ENCODE measurements at regions not wholly inside any gene's neighbourhood (a gene's known extent, or its start where the extent isn't known, plus 50 kb on each side); places are given as distances from the start of the nearest gene placed in this dataset.

- Histone ChIP-seq H3K27me3 (replicated peaks in 2 of 5; ENCODE audit: control insufficient read depth in 4 of 5, insufficient read depth in 5 of 5, low read length in 4 of 5) (no peaks in the 10 kb centered on the region), H3K36me3 (ENCODE audit: control insufficient read depth in 4 of 4, insufficient read depth in 4 of 4, low read length in 3 of 4) (no peaks in the 10 kb centered on the region), H3K4me1 (ENCODE audit: control extremely low read depth in 1 of 4, control insufficient read depth in 4 of 4, insufficient read depth in 4 of 4, low read length in 3 of 4) (no peaks in the 10 kb centered on the region), H3K4me3 (ENCODE audit: control insufficient read depth in 1 of 7, extremely low read depth in 1 of 7, insufficient read depth in 4 of 7, low read depth in 2 of 7, low read length in 6 of 7) (no peak overlapping the region), H3K9me3 (ENCODE audit: control extremely low read depth in 1 of 5, control insufficient read depth in 4 of 5, insufficient read depth in 2 of 5, low read depth in 1 of 5, low read length in 4 of 5) (peaks cover 0 to 1% (median 0%) of the 10 kb centered on the region in 5 experiments), H3K27ac (ENCODE audit: insufficient read depth in 1 of 2, low read depth in 1 of 2, low read length in 2 of 2, poor library complexity in 1 of 2, severe bottlenecking in 2 of 2) (no peak overlapping the region)
- no CpG with 5 or more reads among the region's 1 CpG for whole genome bisulfite sequencing (ENCODE audit: insufficient coverage)
- ChIA-PET POLR2A (no interaction called here), CTCF (no interaction called here)
- no peak for DNase-seq
Observed at GRCh38 chr7:81272176-81272575, 353.3 kb upstream of the SEMA3C start.

DNA sequence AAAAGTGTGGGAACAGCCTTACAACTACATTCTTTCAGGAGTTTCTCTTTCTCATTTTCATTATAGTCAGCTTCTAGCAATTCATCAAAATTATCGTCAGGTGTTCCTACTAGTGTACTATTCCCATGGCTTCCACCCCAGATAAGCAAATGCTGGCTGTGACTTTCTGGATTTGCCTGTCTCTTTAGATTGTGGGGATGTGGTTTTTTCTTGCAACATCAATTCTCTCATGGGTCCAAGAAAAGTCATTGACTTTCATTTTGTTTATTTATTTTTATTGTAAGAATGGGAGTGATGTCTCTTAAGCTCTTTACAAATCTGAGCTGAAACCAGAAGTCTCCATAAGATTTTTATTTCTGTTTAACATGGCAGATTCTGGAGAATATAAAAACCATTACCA, 349.7 kb upstream of the SEMA3C start:
- H3K27me3 ChIP-seq (replicated peaks in 2 of 5; ENCODE audit: control insufficient read depth in 4 of 5, insufficient read depth in 5 of 5, low read length in 4 of 5) = no peaks in the 10 kb centered on the region
- H3K4me1 ChIP-seq (ENCODE audit: control extremely low read depth in 1 of 4, control insufficient read depth in 4 of 4, insufficient read depth in 4 of 4, low read length in 3 of 4) = no peaks in the 10 kb centered on the region
- no peak overlapping the region for H3K27ac ChIP-seq (ENCODE audit: insufficient read depth in 1 of 2, low read depth in 1 of 2, low read length in 2 of 2, poor library complexity in 1 of 2, severe bottlenecking in 2 of 2)
- H3K4me3 ChIP-seq (ENCODE audit: control insufficient read depth in 1 of 7, extremely low read depth in 1 of 7, insufficient read depth in 4 of 7, low read depth in 2 of 7, low read length in 6 of 7) = no peak overlapping the region
- ChIA-PET CTCF (no interaction called here), POLR2A (no interaction called here)
- DNase-seq = no peak
- peaks cover 0 to 17% (median 4%) of the 10 kb centered on the region in 5 experiments for H3K9me3 ChIP-seq (ENCODE audit: control extremely low read depth in 1 of 5, control insufficient read depth in 4 of 5, insufficient read depth in 2 of 5, low read depth in 1 of 5, low read length in 4 of 5)
- WGBS (ENCODE audit: insufficient coverage) = 100% methylated on average over 1 of the region's 1 CpG
- no peaks in the 10 kb centered on the region for H3K36me3 ChIP-seq (ENCODE audit: control insufficient read depth in 4 of 4, insufficient read depth in 4 of 4, low read length in 3 of 4)

GRCh38 chr7:81267508-81267907, 348.7 kb upstream of the SEMA3C start:
- Histone ChIP-seq H3K36me3 (ENCODE audit: control insufficient read depth in 4 of 4, insufficient read depth in 4 of 4, low read length in 3 of 4) (no peaks in the 10 kb centered on the region), H3K4me1 (ENCODE audit: control extremely low read depth in 1 of 4, control insufficient read depth in 4 of 4, insufficient read depth in 4 of 4, low read length in 3 of 4) (no peaks in the 10 kb centered on the region), H3K9me3 (ENCODE audit: control extremely low read depth in 1 of 5, control insufficient read depth in 4 of 5, insufficient read depth in 2 of 5, low read depth in 1 of 5, low read length in 4 of 5) (peaks cover 0 to 18% (median 4%) of the 10 kb centered on the region in 5 experiments), H3K27me3 (replicated peaks in 2 of 5; ENCODE audit: control insufficient read depth in 4 of 5, insufficient read depth in 5 of 5, low read length in 4 of 5) (no peaks in the 10 kb centered on the region), H3K4me3 (ENCODE audit: control insufficient read depth in 1 of 7, extremely low read depth in 1 of 7, insufficient read depth in 4 of 7, low read depth in 2 of 7, low read length in 6 of 7) (no peak overlapping the region), H3K27ac (ENCODE audit: insufficient read depth in 1 of 2, low read depth in 1 of 2, low read length in 2 of 2, poor library complexity in 1 of 2, severe bottlenecking in 2 of 2) (no peak overlapping the region)
- POLR2A ChIA-PET = no interaction called here
- DNase-seq = peak in 1 of 3 donors; percentile 26
- CTCF ChIA-PET = interaction anchor here (1.0 kb wide), 1 partner anchor 15 kb away, joined by 3 read pairs; no protein-coding TSS in a partner anchor
- WGBS (ENCODE audit: insufficient coverage) = no CpG with 5 or more reads among the region's 2 CpGs

DNA sequence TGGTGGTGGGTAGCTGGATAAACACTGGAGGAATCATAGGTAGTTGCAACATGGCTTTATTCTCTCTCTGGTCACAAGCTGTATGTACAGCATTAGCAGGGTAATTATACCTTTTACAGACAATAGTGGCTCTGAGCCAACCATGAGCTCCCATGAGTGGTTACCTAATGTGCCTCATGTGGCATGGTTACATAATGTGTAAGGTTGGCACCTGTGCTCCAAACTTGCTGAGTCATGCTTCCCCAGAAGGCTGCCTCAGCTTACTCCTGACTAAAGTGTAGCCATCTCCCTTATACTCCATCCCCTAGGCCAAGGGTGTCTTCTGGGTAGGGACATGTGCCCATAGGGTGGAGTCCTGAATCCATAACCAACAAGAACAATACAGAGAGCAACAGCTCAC, 345.3 kb upstream of the SEMA3C start:
- Histone ChIP-seq H3K27me3 (replicated peaks in 2 of 5; ENCODE audit: control insufficient read depth in 4 of 5, insufficient read depth in 5 of 5, low read length in 4 of 5) (no peaks in the 10 kb centered on the region), H3K4me3 (ENCODE audit: control insufficient read depth in 1 of 7, extremely low read depth in 1 of 7, insufficient read depth in 4 of 7, low read depth in 2 of 7, low read length in 6 of 7) (no peak overlapping the region), H3K9me3 (ENCODE audit: control extremely low read depth in 1 of 5, control insufficient read depth in 4 of 5, insufficient read depth in 2 of 5, low read depth in 1 of 5, low read length in 4 of 5) (peaks cover 0 to 28% (median 4%) of the 10 kb centered on the region in 5 experiments), H3K4me1 (ENCODE audit: control extremely low read depth in 1 of 4, control insufficient read depth in 4 of 4, insufficient read depth in 4 of 4, low read length in 3 of 4) (no peaks in the 10 kb centered on the region), H3K27ac (ENCODE audit: insufficient read depth in 1 of 2, low read depth in 1 of 2, low read length in 2 of 2, poor library complexity in 1 of 2, severe bottlenecking in 2 of 2) (no peak overlapping the region), H3K36me3 (ENCODE audit: control insufficient read depth in 4 of 4, insufficient read depth in 4 of 4, low read length in 3 of 4) (no peaks in the 10 kb centered on the region)
- POLR2A ChIA-PET = no interaction called here
- peak in 1 of 3 donors; percentile 26 for DNase-seq
- CTCF ChIA-PET = no interaction called here

DNA sequence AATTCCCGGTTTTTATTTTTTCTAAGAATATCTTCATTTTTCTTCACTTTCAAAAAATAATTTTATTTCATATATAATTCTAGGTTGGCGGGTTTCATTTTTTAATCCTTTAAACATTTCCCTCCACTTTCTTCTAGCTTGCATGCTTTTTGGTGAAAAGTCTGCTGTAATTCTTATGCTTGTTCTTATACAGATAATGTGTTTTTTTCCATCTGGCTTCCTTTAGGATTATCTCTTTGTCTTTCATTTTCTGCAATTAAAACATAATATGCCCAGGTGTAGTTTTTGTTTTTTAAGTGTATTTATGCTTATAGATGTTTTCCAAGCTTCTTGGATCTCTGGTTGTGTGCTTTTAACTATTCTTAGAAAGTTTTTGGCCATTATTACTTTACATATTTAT, 341.3 kb upstream of the SEMA3C start:
- H3K27me3 ChIP-seq (replicated peaks in 2 of 5; ENCODE audit: control insufficient read depth in 4 of 5, insufficient read depth in 5 of 5, low read length in 4 of 5) = no peaks in the 10 kb centered on the region
- no CpG with 5 or more reads among the region's 2 CpGs for WGBS (ENCODE audit: insufficient coverage)
- H3K4me1 ChIP-seq (ENCODE audit: control extremely low read depth in 1 of 4, control insufficient read depth in 4 of 4, insufficient read depth in 4 of 4, low read length in 3 of 4) = no peaks in the 10 kb centered on the region
- H3K4me3 ChIP-seq (ENCODE audit: control insufficient read depth in 1 of 7, extremely low read depth in 1 of 7, insufficient read depth in 4 of 7, low read depth in 2 of 7, low read length in 6 of 7) = no peak overlapping the region
- H3K36me3 ChIP-seq (ENCODE audit: control insufficient read depth in 4 of 4, insufficient read depth in 4 of 4, low read length in 3 of 4) = no peaks in the 10 kb centered on the region
- peak in 2 of 3 donors; percentile 22 to 38 for DNase-seq
- ChIA-PET POLR2A (no interaction called here), CTCF (no interaction called here)
- H3K27ac ChIP-seq (ENCODE audit: insufficient read depth in 1 of 2, low read depth in 1 of 2, low read length in 2 of 2, poor library complexity in 1 of 2, severe bottlenecking in 2 of 2) = no peak overlapping the region
- H3K9me3 ChIP-seq (ENCODE audit: control extremely low read depth in 1 of 5, control insufficient read depth in 4 of 5, insufficient read depth in 2 of 5, low read depth in 1 of 5, low read length in 4 of 5) = peaks cover 0 to 24% (median 4%) of the 10 kb centered on the region in 5 experiments

DNA sequence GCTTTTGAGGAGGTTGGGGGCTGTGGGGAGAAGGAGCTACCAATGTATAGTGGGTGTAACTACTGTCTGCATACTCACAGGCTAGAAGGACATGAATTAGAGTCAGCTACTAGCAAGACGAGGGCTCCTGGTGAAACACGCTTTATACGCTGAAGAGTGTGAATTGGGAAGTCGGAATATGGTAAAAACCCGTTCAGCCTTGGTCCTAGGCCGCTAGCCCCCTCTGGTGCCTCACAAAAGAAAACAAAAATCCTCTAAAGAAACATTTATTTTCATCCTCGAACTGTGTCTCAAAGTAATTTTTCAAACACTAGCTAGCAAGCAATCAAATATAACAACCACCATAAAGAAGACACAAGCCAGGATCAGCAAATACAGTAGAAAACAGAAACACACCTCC, 338.1 kb upstream of the SEMA3C start:
- 62% methylated on average over 5 of the region's 7 CpGs for WGBS (ENCODE audit: insufficient coverage)
- H3K4me1 ChIP-seq (ENCODE audit: control extremely low read depth in 1 of 4, control insufficient read depth in 4 of 4, insufficient read depth in 4 of 4, low read length in 3 of 4) = no peaks in the 10 kb centered on the region
- peak; percentile 45 to 69 (median 63) for DNase-seq

DNA sequence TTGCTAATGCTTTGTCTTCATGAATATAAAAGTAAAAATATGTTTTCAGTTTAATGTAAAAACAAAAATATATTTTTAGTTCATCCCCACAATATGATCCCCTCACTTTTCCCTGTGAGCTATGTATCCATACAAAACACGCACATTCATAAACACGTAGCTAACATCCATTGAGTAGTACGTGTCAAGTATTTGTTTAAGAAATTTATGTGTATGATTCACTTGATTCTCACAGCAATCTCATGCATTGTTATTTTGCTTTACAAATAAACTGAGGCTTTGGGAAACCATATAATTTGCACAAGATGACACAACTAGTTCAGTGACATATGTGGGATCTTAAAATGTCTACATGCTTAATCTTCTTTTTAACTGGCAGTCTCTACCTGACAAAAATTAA, 329.6 kb upstream of the SEMA3C start:
- H3K9me3 ChIP-seq (ENCODE audit: control extremely low read depth in 1 of 5, control insufficient read depth in 4 of 5, insufficient read depth in 2 of 5, low read depth in 1 of 5, low read length in 4 of 5) = peaks cover 0 to 2% (median 0%) of the 10 kb centered on the region in 5 experiments
- H3K4me1 ChIP-seq (ENCODE audit: control extremely low read depth in 1 of 4, control insufficient read depth in 4 of 4, insufficient read depth in 4 of 4, low read length in 3 of 4) = no peaks in the 10 kb centered on the region
- H3K27ac ChIP-seq (ENCODE audit: insufficient read depth in 1 of 2, low read depth in 1 of 2, low read length in 2 of 2, poor library complexity in 1 of 2, severe bottlenecking in 2 of 2) = no peak overlapping the region
- POLR2A ChIA-PET = no interaction called here
- whole genome bisulfite sequencing (ENCODE audit: insufficient coverage) = no CpG with 5 or more reads among the region's 3 CpGs
- H3K36me3 ChIP-seq (ENCODE audit: control insufficient read depth in 4 of 4, insufficient read depth in 4 of 4, low read length in 3 of 4) = no peaks in the 10 kb centered on the region
- DNase-seq = no peak
- no peaks in the 10 kb centered on the region for H3K27me3 ChIP-seq (replicated peaks in 2 of 5; ENCODE audit: control insufficient read depth in 4 of 5, insufficient read depth in 5 of 5, low read length in 4 of 5)
- H3K4me3 ChIP-seq (ENCODE audit: control insufficient read depth in 1 of 7, extremely low read depth in 1 of 7, insufficient read depth in 4 of 7, low read depth in 2 of 7, low read length in 6 of 7) = no peak overlapping the region
- CTCF ChIA-PET = interaction anchor here (1.2 kb wide), 1 partner anchor 329 kb away, joined by 3 read pairs; no protein-coding TSS in a partner anchor

More for the DNA sequence above, 338.1 kb upstream of the SEMA3C start:
- Histone ChIP-seq H3K36me3 (ENCODE audit: control insufficient read depth in 4 of 4, insufficient read depth in 4 of 4, low read length in 3 of 4) (no peaks in the 10 kb centered on the region), H3K9me3 (ENCODE audit: control extremely low read depth in 1 of 5, control insufficient read depth in 4 of 5, insufficient read depth in 2 of 5, low read depth in 1 of 5, low read length in 4 of 5) (peaks cover 0 to 10% (median 0%) of the 10 kb centered on the region in 5 experiments), H3K27me3 (replicated peaks in 2 of 5; ENCODE audit: control insufficient read depth in 4 of 5, insufficient read depth in 5 of 5, low read length in 4 of 5) (no peaks in the 10 kb centered on the region), H3K4me3 (ENCODE audit: control insufficient read depth in 1 of 7, extremely low read depth in 1 of 7, insufficient read depth in 4 of 7, low read depth in 2 of 7, low read length in 6 of 7) (no peak overlapping the region), H3K27ac (ENCODE audit: insufficient read depth in 1 of 2, low read depth in 1 of 2, low read length in 2 of 2, poor library complexity in 1 of 2, severe bottlenecking in 2 of 2) (no peak overlapping the region)
- POLR2A ChIA-PET = no interaction called here
- CTCF ChIA-PET = interaction anchor here (0.9 to 1.7 kb wide), 7 partner anchors 8 to 348 kb away, joined by 3 to 7 read pairs (median 3); partner anchors contain the start of gene SEMA3C
